AG04450 (cell line): ENCODE measurements at regions not wholly inside any gene's neighbourhood (a gene's known extent, or its start where the extent isn't known, plus 50 kb on each side); places are given as distances from the start of the nearest gene placed in this dataset.

Source experiments
- CTCF ChIA-PET: fragments of 300-600, 350-600 bp; formaldehyde crosslinking; extraction: SDS; loops from one replicate; lab custom pipeline; 2022; ENCODE audit warnings: antibody characterized with exemption, inconsistent platforms; lab: Charles Lee
- POLR2A ChIA-PET: fragments of 350-600 bp; formaldehyde crosslinking; extraction: SDS; loops from one replicate; lab custom pipeline; 2021; ENCODE audit warnings: antibody characterized with exemption, inconsistent platforms; lab: Yijun Ruan, JAX
- DNase-seq: peaks from one replicate; pipeline ENCODE4 v3.0.0-alpha.2; 2011; ENCODE audit warnings: low read depth, low spot score
- H3K27ac ChIP-seq: one replicate; pipeline ENCODE4 v1.5.1; 2012; ENCODE audit warnings: low read depth, low read length, control low read depth
- H3K27me3 ChIP-seq: one replicate; pipeline ENCODE4 v1.6.0; 2012; ENCODE audit warnings: low read length; ENCODE audit not compliant: control insufficient read depth, insufficient read depth
- H3K4me3 ChIP-seq: 2 replicates; pipeline ENCODE4 v1.5.1; 2011; ENCODE audit warnings: mild to moderate bottlenecking, low read depth, low read length, control low read depth
- H3K9me3 ChIP-seq: 2 replicates; pipeline ENCODE4 v1.5.1; 2012; ENCODE audit warnings: low read length; ENCODE audit not compliant: control insufficient read depth, insufficient read depth
- CTCF ChIP-seq: IDR thresholded peaks from 2 replicates; pipeline ENCODE4 v1.5.1; 2011; ENCODE audit warnings: low read depth, low read length, control low read depth, inconsistent platforms

DNA sequence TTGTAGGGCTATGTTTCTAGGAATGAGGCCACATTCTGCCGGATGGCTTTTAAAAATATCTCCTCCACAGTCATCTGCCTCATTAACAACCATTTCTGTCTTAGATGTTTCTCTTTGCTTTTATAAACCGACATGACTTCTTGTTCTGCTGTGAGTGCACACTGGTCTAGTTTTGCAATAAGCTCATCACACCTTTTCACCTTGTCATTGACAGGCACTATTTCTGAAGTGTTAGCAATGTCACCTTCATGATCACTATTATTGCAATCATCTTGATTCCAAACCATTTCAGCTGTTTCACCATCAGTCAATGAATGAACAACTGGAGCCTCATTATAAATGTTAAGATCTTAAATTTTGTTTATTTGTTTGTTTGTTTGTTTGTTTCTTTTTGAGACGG is 523.7 kb upstream of the DSEL start:
- POLR2A ChIA-PET, result no interaction called here
- H3K27me3 ChIP-seq, result no peaks in the 10 kb centered on the region
- H3K4me3 ChIP-seq, result no peak overlapping the region
- no peak for TF ChIP-seq CTCF
- H3K27ac ChIP-seq, result no peak overlapping the region
- H3K9me3 ChIP-seq, result no peaks in the 10 kb centered on the region
- CTCF ChIA-PET, result no interaction called here
- no peak for DNase-seq

DNA sequence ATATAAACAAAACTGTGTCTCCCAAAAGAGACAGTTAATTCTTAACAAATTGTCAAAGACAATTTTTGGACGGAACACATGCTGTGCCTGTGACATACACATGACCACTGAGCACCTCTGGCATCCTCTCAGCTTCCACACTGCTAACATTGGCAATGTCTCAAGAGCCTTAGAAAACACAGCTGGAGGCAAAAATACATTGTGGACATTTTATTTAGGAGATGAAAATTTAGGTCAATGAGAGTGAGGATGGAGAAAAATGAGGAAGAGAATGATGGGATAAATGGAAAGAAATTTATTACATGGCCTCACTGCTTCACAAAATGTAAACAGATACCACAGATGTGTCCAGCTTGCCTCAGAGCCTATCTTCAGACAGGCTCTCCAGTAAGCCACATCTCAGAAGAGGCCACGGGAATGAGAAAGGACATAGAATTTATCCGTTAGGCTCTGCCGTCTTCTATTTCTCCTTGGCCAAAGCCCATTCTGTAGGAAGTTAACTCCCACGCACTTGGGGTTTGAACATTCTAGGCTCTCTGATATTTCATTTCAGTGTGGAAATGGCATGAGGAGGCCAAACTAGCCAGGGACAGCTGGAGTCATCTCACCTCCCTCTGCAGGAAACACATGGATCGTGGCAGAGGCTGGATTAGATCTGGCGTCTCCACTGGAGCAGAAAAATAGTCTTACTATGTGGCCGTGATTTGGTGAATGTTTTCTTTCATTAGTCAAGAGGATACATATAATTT is 519.4 kb upstream of the DSEL start:
- DNase-seq, result no peak
- CTCF ChIA-PET, result no interaction called here
- H3K27me3 ChIP-seq, result no peaks in the 10 kb centered on the region
- TF ChIP-seq CTCF, result no peak
- H3K27ac ChIP-seq, result no peak overlapping the region
- H3K4me3 ChIP-seq, result no peak overlapping the region
- no peaks in the 10 kb centered on the region for H3K9me3 ChIP-seq
- POLR2A ChIA-PET, result no interaction called here

DNA sequence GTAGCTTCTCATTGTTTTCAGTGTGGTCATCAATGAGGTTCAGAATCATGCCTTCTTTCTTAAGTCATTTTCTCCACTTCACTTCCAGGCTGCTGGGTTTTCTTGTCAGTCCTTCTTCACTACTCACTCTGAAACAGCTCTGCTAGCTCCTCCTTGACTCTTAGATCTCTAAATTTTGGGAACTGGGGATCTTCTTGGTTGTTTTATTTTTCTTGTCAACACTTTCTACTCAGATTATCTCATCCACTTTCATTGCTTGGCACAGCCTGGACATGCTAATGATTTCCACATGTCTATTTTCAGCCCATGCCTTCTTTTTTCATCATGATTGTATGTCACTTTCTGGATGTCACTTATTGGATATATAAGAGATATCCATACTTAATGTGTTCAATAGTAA is 517.8 kb upstream of the DSEL start:
- TF ChIP-seq CTCF, result no peak
- no peak overlapping the region for H3K4me3 ChIP-seq
- H3K27me3 ChIP-seq, result no peaks in the 10 kb centered on the region
- DNase-seq, result no peak
- CTCF ChIA-PET, result no interaction called here
- no peaks in the 10 kb centered on the region for H3K9me3 ChIP-seq
- POLR2A ChIA-PET, result no interaction called here
- H3K27ac ChIP-seq, result no peak overlapping the region

GRCh38 chr18:68033466-68033865 is 516.9 kb upstream of the DSEL start:
- TF ChIP-seq CTCF, result no peak
- Histone ChIP-seq H3K4me3 (no peak overlapping the region), H3K27me3 (no peaks in the 10 kb centered on the region), H3K9me3 (no peaks in the 10 kb centered on the region), H3K27ac (no peak overlapping the region)
- POLR2A ChIA-PET, result no interaction called here
- CTCF ChIA-PET, result interaction anchor here (0.6 kb wide), 1 partner anchor 23 kb away, joined by 3 read pairs; no protein-coding TSS in a partner anchor
- DNase-seq, result no peak

DNA sequence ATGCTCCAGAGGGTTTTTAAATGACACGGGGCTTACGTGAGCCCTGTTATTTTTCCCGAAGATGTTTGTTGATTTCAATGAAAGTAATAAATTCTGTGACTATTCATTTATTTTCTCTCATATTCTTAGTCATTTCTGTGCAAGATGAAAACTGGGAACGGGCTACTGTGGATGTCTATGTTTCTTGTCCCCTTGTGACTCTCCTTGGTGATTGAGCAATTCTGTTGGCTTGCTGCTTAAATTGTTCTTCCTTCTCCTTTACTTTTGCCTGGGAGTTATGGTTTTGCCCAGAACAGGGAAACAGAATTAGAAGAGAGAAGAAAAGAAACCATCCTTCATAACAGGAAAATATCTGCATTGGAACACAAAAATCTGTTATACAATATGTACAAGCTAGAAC is 508.2 kb upstream of the DSEL start:
- Histone ChIP-seq H3K27me3 (no peaks in the 10 kb centered on the region), H3K27ac (no peak overlapping the region), H3K4me3 (no peak overlapping the region), H3K9me3 (no peaks in the 10 kb centered on the region)
- ChIA-PET POLR2A (no interaction called here), CTCF (no interaction called here)
- no peak for TF ChIP-seq CTCF
- DNase-seq, result no peak
